K562 (cell line): ENCODE measurements at regions not wholly inside any gene's neighbourhood (a gene's known extent, or its start where the extent isn't known, plus 50 kb on each side); places are given as distances from the start of the nearest gene placed in this dataset.

ENCODE experiments used
- ATAC-seq: fragments of 200-7000 bp; cut with Tn5 transposase; 3 replicates; pipeline ENCODE4 v1.9.1; 2020; ENCODE audit warnings: moderate library complexity
- BruUV-seq: library from RNA; stranded (reverse); fragments of 400-500 nt; replicated peaks from 2 replicates; lab custom pipeline; 2021; lab: Mats Ljungman, UMichigan
- CTCF ChIA-PET: fragments of 300-600 bp; formaldehyde crosslinking; extraction: SDS; loops from one replicate; lab custom pipeline; 2021; ENCODE audit warnings: low intra/inter-chr PET ratio; lab: Yijun Ruan, JAX
- POLR2A ChIA-PET: fragments of 300-600, 350-650 bp; sonication (Branson Sonifier 250); formaldehyde crosslinking; extraction: SDS; loops from one replicate; lab custom pipeline; 2021; ENCODE audit warnings: antibody characterized with exemption, inconsistent platforms; lab: Yijun Ruan, JAX
- DNase-seq, 4 experiments: peaks; one replicate each; pipeline versions ENCODE4 v3.0.0 to v3.0.0-alpha.2; 2011 to 2018; ENCODE audit warnings: low spot score in 3 of 4, mixed read lengths in 3 of 4; ENCODE audit errors: extremely low read depth in 1 of 4
- FAIRE-seq: peaks from 2 replicates; lab custom pipeline; 2011; peaks lifted over from hg19 to GRCh38; lab: Jason Lieb, UNC
- H2AFZ ChIP-seq: 2 replicates; pipeline ENCODE4 v1.6.0; 2011; ENCODE audit warnings: low read depth, low read length, control low read depth, inconsistent platforms
- H3K27ac ChIP-seq: fragments of 200-600 bp; 3 replicates; pipeline ENCODE4 v1.8.0; 2011; ENCODE audit warnings: low read depth, mild to moderate bottlenecking, control low read depth, inconsistent platforms, low read length, moderate library complexity, mixed read lengths; ENCODE audit errors: extremely low read depth
- H3K27me3 ChIP-seq, 2 experiments: fragments of 300-600 bp in 1 of 2; 2 replicates in 1 of 2; 3 replicates in 1 of 2; pipeline versions ENCODE4 v1.6.0 to v1.8.0; 2011; ENCODE audit warnings: inconsistent platforms in 2 of 2, low read length in 2 of 2, mild to moderate bottlenecking in 1 of 2, mixed read lengths in 1 of 2, moderate library complexity in 1 of 2; ENCODE audit not compliant: control insufficient read depth in 2 of 2, insufficient read depth in 2 of 2
- H3K36me3 ChIP-seq: fragments of 300-600 bp; 3 replicates; pipeline ENCODE4 v1.8.0; 2011; ENCODE audit warnings: mild to moderate bottlenecking, low read length, inconsistent platforms; ENCODE audit not compliant: control insufficient read depth, insufficient read depth
- H3K4me1 ChIP-seq, 2 experiments: fragments of 200-600 bp in 1 of 2; replicated peaks in 1 of 2; 2 replicates in 1 of 2; 3 replicates in 1 of 2; pipeline versions ENCODE4 v1.5.1 to v1.8.0; 2011; ENCODE audit warnings: inconsistent platforms in 2 of 2, low read length in 2 of 2, mild to moderate bottlenecking in 1 of 2, mixed read lengths in 1 of 2, moderate library complexity in 1 of 2; ENCODE audit not compliant: control insufficient read depth in 2 of 2, insufficient read depth in 2 of 2
- H3K4me2 ChIP-seq: 2 replicates; pipeline ENCODE4 v1.6.1; 2011; ENCODE audit warnings: low read length, control low read depth, inconsistent platforms, mixed read lengths; ENCODE audit not compliant: insufficient read depth
- H3K4me3 ChIP-seq: fragments of 200-600 bp; sonication (generic), shearing (Covaris generic); 2 replicates; pipeline ENCODE4 v1.5.1; 2016; ENCODE audit warnings: control low read depth, inconsistent platforms
- H3K79me2 ChIP-seq: fragments of 200-600 bp; 3 replicates; pipeline ENCODE4 v1.8.0; 2011; ENCODE audit warnings: low read length, inconsistent platforms; ENCODE audit not compliant: control insufficient read depth, insufficient read depth
- H3K9ac ChIP-seq, 2 experiments: 2 replicates each; pipeline versions ENCODE4 v1.6.0 to v1.6.1; 2011; ENCODE audit warnings: low read depth in 2 of 2, low read length in 2 of 2, control low read depth in 1 of 2, inconsistent platforms in 1 of 2, mild to moderate bottlenecking in 1 of 2, mixed read lengths in 1 of 2; ENCODE audit not compliant: insufficient read depth in 1 of 2
- H3K9me1 ChIP-seq: one replicate; pipeline ENCODE4 v1.6.0; 2011; ENCODE audit warnings: inconsistent platforms, mild to moderate bottlenecking, low read length, moderate library complexity; ENCODE audit not compliant: control insufficient read depth, insufficient read depth
- H3K9me3 ChIP-seq: replicated peaks from 2 replicates; pipeline ENCODE4 v1.5.1; 2011; ENCODE audit warnings: low read depth, low read length, inconsistent platforms; ENCODE audit not compliant: control insufficient read depth, insufficient read depth
- H4K20me1 ChIP-seq: replicated peaks from 2 replicates; pipeline ENCODE4 v1.6.1; 2011; ENCODE audit warnings: low read length, inconsistent platforms, mixed read lengths; ENCODE audit not compliant: control insufficient read depth, insufficient read depth
- NFIC ChIP-seq: fragments of 450-650 bp; IDR thresholded peaks from 2 replicates; pipeline ENCODE4 v1.6.1; 2017; ENCODE audit warnings: mild to moderate bottlenecking, inconsistent platforms
- NFIX ChIP-seq: fragments of 250-450 bp; sonication (Bioruptor Pico); IDR thresholded peaks from 2 replicates; pipeline ENCODE4 v1.4.0; 2020; ENCODE audit warnings: low read depth, mild to moderate bottlenecking, moderate library complexity
- NR4A1 ChIP-seq, 2 experiments: fragments of 250-450 bp in 1 of 2; fragments of 450-650 bp in 1 of 2; sonication (Bioruptor Pico) in 1 of 2; IDR thresholded peaks; 2 replicates each; pipeline versions ENCODE4 v1.4.0 to v1.6.1; 2016 to 2020; ENCODE audit warnings: mild to moderate bottlenecking in 2 of 2, missing compliant biosample characterization in 1 of 2, missing genetic modification characterization in 1 of 2, moderate library complexity in 1 of 2
- SMAD1 ChIP-seq: fragments of 150-350 bp; IDR thresholded peaks from 2 replicates; pipeline ENCODE4 v1.6.1; 2014; ENCODE audit warnings: low read length, low read depth; ENCODE audit not compliant: partially characterized antibody
- WGBS: fragments of 100-300 bp; shearing (Covaris generic); methylation state at CpG from one replicate; pipeline ENCODE4 v1.1.6; 2016; ENCODE audit warnings: low coverage, mixed read lengths; ENCODE audit not compliant: insufficient coverage; ENCODE audit errors: missing lambda C conversion rate; 5-methylcytosine and 5-hydroxymethylcytosine counted together
- in situ Hi-C: fragments of 300-500 bp; cut with MboI; formaldehyde crosslinking; loops from 4 replicates; pipeline ENCODE4 v1.15.0; 2018; ENCODE audit warnings: inconsistent platforms, mixed read lengths
- intact Hi-C: fragments of 100-400 bp; cut with micrococcal nuclease; formaldehyde crosslinking; loops from 2 replicates; pipeline ENCODE4 v1.14.2; 2022
- TF ChIP-seq, protein P1 (sequence below): sonication (generic); formaldehyde crosslinking; IDR thresholded peaks from 2 replicates; pipeline ENCODE4 v1.8.1; 2022; ENCODE audit warnings: missing genetic modification reagents
- TF ChIP-seq, protein P2 (sequence below): sonication (generic); IDR thresholded peaks from 2 replicates; pipeline ENCODE4 v1.6.1; 2016

DNA sequence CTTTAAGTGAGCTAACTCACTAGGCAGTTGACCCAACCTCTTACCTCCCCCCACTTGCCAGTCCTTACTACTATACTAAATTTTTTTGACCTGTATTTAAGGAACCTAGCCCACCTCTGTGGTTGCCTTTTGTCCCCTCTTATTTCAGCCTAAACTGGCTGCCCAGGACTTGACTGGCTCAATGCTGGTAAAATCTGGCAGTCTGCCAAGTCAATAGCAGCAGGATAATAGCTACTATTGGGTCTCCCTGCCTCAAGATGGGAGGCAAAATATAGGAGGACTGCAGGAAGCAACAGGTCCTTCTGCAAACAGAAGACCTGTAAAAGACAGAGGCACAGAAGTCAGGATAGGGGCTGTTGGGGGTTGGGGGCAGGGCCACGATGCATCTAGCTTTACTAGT, 144.2 kb upstream of the POGK start:
- POLR2A ChIA-PET = interaction anchor here (0.6 to 0.8 kb wide), 3 partner anchors 10 to 626 kb away, joined by 3 read pairs; no protein-coding TSS in a partner anchor
- intact Hi-C loops (no loop called here), in situ Hi-C loops (no loop called here)
- H3K9me1 ChIP-seq = no peaks in the 10 kb centered on the region
- 44% methylated on average over 1 of the region's 1 CpG for WGBS
- no peak overlapping the region for H3K4me3 ChIP-seq
- H3K4me1 ChIP-seq = peaks cover 7 to 60% of the 10 kb centered on the region in 2 experiments; a peak in 4 of 5 replicates
- no peaks in the 10 kb centered on the region for H3K27me3 ChIP-seq
- no peak overlapping the region for H3K4me2 ChIP-seq
- FAIRE-seq = no peak
- BruUV-seq = no TSS peak
- no peaks in the 10 kb centered on the region for H4K20me1 ChIP-seq
- CTCF ChIA-PET = no interaction called here
- no peak overlapping the region for H3K27ac ChIP-seq
- H3K36me3 ChIP-seq = no peaks in the 10 kb centered on the region
- ATAC-seq = no peak
- no peaks in the 10 kb centered on the region for H3K9me3 ChIP-seq
- no peaks in the 10 kb centered on the region for H3K79me2 ChIP-seq
- no peak overlapping the region for H2AFZ ChIP-seq
- DNase-seq = peak in 1 of 4 experiments; percentile 32
- no peak overlapping the region for H3K9ac ChIP-seq
- TF ChIP-seq SMAD1 = peak; percentile 89
- TF ChIP-seq, protein P1, sequence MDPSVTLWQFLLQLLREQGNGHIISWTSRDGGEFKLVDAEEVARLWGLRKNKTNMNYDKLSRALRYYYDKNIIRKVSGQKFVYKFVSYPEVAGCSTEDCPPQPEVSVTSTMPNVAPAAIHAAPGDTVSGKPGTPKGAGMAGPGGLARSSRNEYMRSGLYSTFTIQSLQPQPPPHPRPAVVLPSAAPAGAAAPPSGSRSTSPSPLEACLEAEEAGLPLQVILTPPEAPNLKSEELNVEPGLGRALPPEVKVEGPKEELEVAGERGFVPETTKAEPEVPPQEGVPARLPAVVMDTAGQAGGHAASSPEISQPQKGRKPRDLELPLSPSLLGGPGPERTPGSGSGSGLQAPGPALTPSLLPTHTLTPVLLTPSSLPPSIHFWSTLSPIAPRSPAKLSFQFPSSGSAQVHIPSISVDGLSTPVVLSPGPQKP (CRISPR knock-in tag) = no peak
- TF ChIP-seq NFIC = peak; percentile 100
- TF ChIP-seq, protein P2, sequence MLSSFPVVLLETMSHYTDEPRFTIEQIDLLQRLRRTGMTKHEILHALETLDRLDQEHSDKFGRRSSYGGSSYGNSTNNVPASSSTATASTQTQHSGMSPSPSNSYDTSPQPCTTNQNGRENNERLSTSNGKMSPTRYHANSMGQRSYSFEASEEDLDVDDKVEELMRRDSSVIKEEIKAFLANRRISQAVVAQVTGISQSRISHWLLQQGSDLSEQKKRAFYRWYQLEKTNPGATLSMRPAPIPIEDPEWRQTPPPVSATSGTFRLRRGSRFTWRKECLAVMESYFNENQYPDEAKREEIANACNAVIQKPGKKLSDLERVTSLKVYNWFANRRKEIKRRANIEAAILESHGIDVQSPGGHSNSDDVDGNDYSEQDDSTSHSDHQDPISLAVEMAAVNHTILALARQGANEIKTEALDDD = 0 out of 2 replicates have a peak, but pooled peaks have one; percentile 18
- TF ChIP-seq NFIX (CRISPR knock-in tag) = peak; percentile 99
- no peak for TF ChIP-seq NR4A1 (CRISPR knock-in tag; IDR thresholded peaks at IDR 0.05)
- TF ChIP-seq NR4A1 (tag; IDR thresholded peaks at IDR 0.05) = no peak
